Osteocyte (in vitro differentiated cells): ENCODE measurements at regions not wholly inside any gene's neighbourhood (a gene's known extent, or its start where the extent isn't known, plus 50 kb on each side); places are given as distances from the start of the nearest gene placed in this dataset.

ENCODE experiments used
- DNase-seq: peaks from one replicate; pipeline ENCODE4 v3.0.0; 2021; ENCODE audit warnings: mixed read lengths; ENCODE audit not compliant: unreplicated experiment; ENCODE audit errors: extremely low spot score
- H3K27ac Mint-ChIP-seq: one replicate; pipeline ENCODE4 v1.8.0; 2021; ENCODE audit warnings: mild to moderate bottlenecking, mixed read lengths; ENCODE audit not compliant: unreplicated experiment
- H3K27me3 Mint-ChIP-seq: one replicate; pipeline ENCODE4 v1.8.0; 2021; ENCODE audit warnings: mixed read lengths; ENCODE audit not compliant: unreplicated experiment
- H3K36me3 Mint-ChIP-seq: one replicate; pipeline ENCODE4 v1.8.0; 2021; ENCODE audit warnings: mixed read lengths; ENCODE audit not compliant: unreplicated experiment
- H3K4me1 Mint-ChIP-seq: one replicate; pipeline ENCODE4 v1.8.0; 2021; ENCODE audit warnings: mixed read lengths; ENCODE audit not compliant: unreplicated experiment
- H3K4me3 Mint-ChIP-seq: one replicate; pipeline ENCODE4 v1.8.0; 2021; ENCODE audit warnings: mild to moderate bottlenecking, moderate library complexity, mixed read lengths; ENCODE audit not compliant: unreplicated experiment
- H3K9me3 Mint-ChIP-seq: one replicate; pipeline ENCODE4 v1.8.0; 2021; ENCODE audit warnings: mixed read lengths; ENCODE audit not compliant: unreplicated experiment
- TF ChIP-seq, protein P1 (sequence below): fragments of 200-600 bp; sonication (generic); IDR thresholded peaks from 2 replicates; pipeline ENCODE4 v1.5.0; 2021; ENCODE audit warnings: antibody characterized with exemption, mild to moderate bottlenecking, moderate library complexity

DNA sequence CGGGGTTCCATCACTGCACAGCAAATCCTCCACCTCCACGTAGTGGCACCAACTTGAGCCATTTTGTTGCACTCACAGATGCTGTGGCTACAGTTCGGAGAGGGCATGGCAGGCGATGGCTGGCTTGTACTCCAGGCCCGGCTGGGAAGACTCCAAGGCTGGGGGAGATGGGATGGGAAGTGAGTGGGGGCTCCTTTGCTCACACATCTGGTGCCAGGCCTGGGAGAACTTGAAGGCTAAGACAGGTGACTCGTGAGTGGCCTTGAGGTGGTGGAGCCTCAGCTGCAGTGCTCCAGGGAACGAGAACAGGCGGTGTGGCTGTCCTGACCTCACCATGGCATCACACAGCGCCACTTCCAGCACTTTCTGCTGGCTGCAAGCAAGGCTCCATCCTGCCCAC is 87.9 kb downstream of the PLXNA1 start:
- Mint-ChIP-seq H3K27ac (no peak overlapping the region), H3K27me3 (peaks cover 18% of the 10 kb centered on the region), H3K9me3 (no peaks in the 10 kb centered on the region), H3K4me3 (no peak overlapping the region), H3K4me1 (no peaks in the 10 kb centered on the region), H3K36me3 (no peaks in the 10 kb centered on the region)
- DNase-seq = no peak
- TF ChIP-seq, protein P1, sequence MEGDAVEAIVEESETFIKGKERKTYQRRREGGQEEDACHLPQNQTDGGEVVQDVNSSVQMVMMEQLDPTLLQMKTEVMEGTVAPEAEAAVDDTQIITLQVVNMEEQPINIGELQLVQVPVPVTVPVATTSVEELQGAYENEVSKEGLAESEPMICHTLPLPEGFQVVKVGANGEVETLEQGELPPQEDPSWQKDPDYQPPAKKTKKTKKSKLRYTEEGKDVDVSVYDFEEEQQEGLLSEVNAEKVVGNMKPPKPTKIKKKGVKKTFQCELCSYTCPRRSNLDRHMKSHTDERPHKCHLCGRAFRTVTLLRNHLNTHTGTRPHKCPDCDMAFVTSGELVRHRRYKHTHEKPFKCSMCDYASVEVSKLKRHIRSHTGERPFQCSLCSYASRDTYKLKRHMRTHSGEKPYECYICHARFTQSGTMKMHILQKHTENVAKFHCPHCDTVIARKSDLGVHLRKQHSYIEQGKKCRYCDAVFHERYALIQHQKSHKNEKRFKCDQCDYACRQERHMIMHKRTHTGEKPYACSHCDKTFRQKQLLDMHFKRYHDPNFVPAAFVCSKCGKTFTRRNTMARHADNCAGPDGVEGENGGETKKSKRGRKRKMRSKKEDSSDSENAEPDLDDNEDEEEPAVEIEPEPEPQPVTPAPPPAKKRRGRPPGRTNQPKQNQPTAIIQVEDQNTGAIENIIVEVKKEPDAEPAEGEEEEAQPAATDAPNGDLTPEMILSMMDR = no peak

DNA sequence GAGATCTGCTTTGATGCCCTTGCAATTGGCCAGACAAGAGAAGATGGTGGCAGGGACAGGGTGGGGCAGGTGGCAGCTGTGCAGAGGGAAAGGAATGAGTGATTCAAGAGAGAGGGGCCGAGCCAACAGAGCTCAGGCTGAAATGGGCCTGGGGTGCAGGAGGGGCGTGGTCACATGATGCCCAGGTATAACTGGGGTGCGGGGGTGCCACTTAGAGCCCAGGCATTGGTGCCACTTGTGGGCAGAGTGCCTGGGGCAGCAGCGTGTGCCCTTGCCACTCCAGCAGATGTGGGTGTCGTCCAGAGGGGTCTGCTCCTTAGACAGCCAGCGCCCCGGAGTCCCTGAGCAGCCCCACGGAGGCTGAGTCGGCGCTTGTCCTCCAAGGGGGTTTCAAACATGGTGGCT is 88.7 kb downstream of the PLXNA1 start:
- Mint-ChIP-seq H3K9me3 (no peaks in the 10 kb centered on the region), H3K4me1 (no peaks in the 10 kb centered on the region), H3K27ac (no peak overlapping the region), H3K36me3 (no peaks in the 10 kb centered on the region), H3K27me3 (peaks cover 18% of the 10 kb centered on the region), H3K4me3 (no peak overlapping the region)
- no peak for DNase-seq
- TF ChIP-seq, protein P1 = no peak

DNA sequence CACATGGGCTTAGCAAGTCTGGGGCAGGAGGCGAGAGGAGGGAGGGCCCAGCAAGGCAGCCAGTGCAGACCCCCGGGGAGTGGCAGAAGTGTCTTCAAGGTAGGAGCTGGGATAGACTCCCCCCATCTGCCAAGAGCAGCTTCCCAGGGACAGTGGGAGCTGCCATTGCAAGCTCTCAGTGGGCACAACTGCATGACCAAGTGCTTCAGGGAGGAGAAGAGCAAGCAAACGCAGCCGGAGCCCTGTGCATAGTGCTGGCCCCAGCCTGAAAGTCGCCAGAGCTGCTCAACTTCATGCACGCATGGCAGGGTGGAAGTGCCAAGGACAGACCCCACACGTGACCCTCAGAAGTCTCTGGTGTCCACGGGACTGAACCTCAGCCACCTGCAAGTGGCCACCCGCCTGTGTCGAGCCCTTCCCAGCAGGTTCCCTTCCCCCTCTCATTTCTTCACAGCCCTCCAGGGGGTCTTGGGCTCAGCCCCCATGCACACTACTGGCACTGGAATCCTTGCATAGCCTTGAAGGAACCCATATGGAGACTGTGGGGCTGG is 89.4 kb downstream of the PLXNA1 start:
- TF ChIP-seq, protein P1 = no peak
- Mint-ChIP-seq H3K27me3 (peaks cover 18% of the 10 kb centered on the region), H3K4me3 (no peak overlapping the region), H3K36me3 (no peaks in the 10 kb centered on the region), H3K4me1 (no peaks in the 10 kb centered on the region), H3K9me3 (no peaks in the 10 kb centered on the region), H3K27ac (no peak overlapping the region)
- no peak for DNase-seq

DNA sequence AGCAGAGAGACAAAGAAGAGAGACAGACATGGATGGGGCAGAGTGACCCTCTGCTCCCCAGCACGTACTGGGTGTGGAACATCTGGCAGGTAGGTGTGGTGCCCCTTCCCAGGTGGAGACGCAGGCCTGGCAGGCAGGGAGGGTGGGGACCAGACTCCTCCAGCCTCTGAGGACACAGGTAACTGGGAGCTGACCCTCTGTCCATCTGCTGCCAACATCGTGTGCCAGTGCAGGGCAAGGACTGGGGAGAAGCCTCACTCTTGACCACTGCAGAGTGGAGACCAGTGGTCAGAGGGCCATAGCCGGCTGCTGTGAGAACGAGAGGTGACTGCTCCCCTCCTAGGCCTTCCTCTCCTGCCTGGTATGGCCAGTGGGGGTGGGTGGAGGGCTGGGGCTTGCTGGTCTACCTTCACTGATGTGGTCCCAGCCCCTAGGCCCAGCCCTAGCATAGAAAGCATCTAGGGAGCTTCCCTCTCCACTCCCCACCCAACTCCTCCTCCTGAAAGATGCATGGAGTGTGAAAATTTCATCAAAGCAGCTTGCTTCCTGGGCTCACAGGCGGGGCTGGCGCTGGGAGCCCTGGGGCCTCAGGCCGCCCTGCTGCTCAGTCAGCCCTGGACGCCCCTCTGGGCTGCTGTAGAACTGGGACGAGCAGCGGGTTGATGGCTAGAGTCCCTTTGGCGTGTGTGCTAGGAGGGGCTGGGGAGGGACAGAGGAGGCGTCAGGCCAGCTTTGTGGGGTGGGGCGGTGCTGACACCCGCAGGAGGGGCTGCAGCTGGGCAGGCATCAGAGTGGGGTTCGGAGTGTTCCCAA is 90.3 kb downstream of the PLXNA1 start:
- Mint-ChIP-seq H3K27me3 (peaks cover 18% of the 10 kb centered on the region), H3K4me1 (no peaks in the 10 kb centered on the region), H3K36me3 (no peaks in the 10 kb centered on the region), H3K27ac (no peak overlapping the region), H3K9me3 (no peaks in the 10 kb centered on the region), H3K4me3 (no peak overlapping the region)
- TF ChIP-seq, protein P1 = no peak
- DNase-seq = no peak

DNA sequence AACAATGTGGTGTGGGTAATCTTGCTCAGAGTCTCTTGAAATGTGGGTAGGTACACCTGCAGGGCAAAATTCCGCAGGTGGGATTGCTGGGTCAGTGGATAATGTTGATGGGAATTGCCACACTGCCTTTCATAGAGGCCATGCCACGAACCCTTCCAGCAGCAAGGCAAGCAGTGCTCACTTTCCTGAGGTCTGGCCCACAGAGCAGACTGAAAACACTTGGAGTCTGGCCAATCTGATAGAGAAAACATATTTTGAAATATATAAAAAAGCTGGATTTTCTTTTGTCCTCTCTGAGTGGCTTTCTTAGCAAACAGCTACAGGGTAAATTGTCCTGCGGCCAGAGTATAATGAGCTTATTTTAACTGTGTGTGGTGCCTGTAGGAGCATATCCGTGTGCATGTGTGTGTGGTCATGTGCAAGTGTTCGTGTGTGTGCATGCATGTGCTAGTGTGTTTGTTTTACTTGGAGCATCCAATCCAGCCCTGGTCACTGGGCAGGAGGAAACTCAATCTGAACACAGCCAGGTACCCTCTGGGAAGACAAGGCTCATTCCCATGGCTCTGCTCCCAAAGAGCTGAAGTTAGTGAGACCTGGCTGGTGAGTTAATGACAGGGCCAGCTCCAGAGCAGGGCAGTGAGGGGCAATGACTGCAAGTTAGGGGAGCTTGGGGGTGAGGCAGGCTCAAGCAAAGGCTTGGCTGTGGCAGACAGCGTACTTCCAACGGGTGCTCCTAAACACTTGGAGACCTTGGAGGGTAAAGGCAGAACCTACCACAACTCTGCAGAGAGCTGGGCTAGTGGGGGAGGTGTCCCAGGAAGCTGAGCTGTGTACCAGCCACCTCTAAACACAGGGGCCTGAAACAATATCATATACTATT is 91.3 kb downstream of the PLXNA1 start:
- no peaks in the 10 kb centered on the region for H3K36me3 Mint-ChIP-seq
- H3K27me3 Mint-ChIP-seq = peaks cover 15% of the 10 kb centered on the region
- TF ChIP-seq, protein P1 = no peak
- H3K27ac Mint-ChIP-seq = no peak overlapping the region
- no peaks in the 10 kb centered on the region for H3K9me3 Mint-ChIP-seq
- no peaks in the 10 kb centered on the region for H3K4me1 Mint-ChIP-seq
- no peak for DNase-seq
- H3K4me3 Mint-ChIP-seq = no peak overlapping the region
